GM12878 (cell line): ENCODE measurements at regions not wholly inside any gene's neighbourhood (a gene's known extent, or its start where the extent isn't known, plus 50 kb on each side); places are given as distances from the start of the nearest gene placed in this dataset.

Experiments used
- ATAC-seq: fragments of 200-7000 bp; cut with Tn5 transposase; 3 replicates; pipeline ENCODE4 v1.9.1; 2020; ENCODE audit warnings: mild to moderate bottlenecking, moderate library complexity
- BruUV-seq: library from RNA; stranded (reverse); fragments of 400-500 nt; replicated peaks from 2 replicates; lab custom pipeline; 2021; lab: Mats Ljungman, UMichigan
- CTCF ChIA-PET: fragments of 300-600 bp; sonication (Branson Sonifier 250); formaldehyde crosslinking; extraction: SDS; loops from one replicate; lab custom pipeline; 2021; ENCODE audit warnings: inconsistent platforms; lab: Yijun Ruan, JAX
- POLR2A ChIA-PET: fragments of 350-600 bp; formaldehyde crosslinking; extraction: SDS; loops from one replicate; lab custom pipeline; 2021; ENCODE audit warnings: inconsistent platforms; lab: Charles Lee
- RAD21 ChIA-PET: fragments of 300-600 bp; sonication (Branson Sonifier 250); formaldehyde crosslinking; loops from one replicate; lab custom pipeline; 2023; ENCODE audit warnings: antibody characterized with exemption; ENCODE audit not compliant: unreplicated experiment; lab: Charles Lee
- SMC1A ChIA-PET: fragments of 300-600 bp; sonication (Branson Sonifier 250); formaldehyde crosslinking; loops from one replicate; lab custom pipeline; 2023; ENCODE audit not compliant: unreplicated experiment, uncharacterized antibody; lab: Charles Lee
- DNase-seq: peaks from one replicate; pipeline ENCODE4 v3.0.0-alpha.2; 2011; ENCODE audit warnings: low read depth, low spot score
- FAIRE-seq: peaks from 3 replicates; lab custom pipeline; 2011; peaks lifted over from hg19 to GRCh38; lab: Jason Lieb, UNC
- H2AFZ ChIP-seq: 2 replicates; pipeline ENCODE4 v1.6.0; 2011; ENCODE audit warnings: low read depth, low read length, control low read depth; ENCODE audit not compliant: control insufficient read depth
- H3K27ac ChIP-seq: 2 replicates; pipeline ENCODE4 v1.5.1; 2011; ENCODE audit warnings: control low read depth; ENCODE audit not compliant: control insufficient read depth, insufficient read depth
- H3K27me3 ChIP-seq, 2 experiments: replicated peaks in 1 of 2; 2 replicates each; pipeline versions ENCODE4 v1.6.0 to v1.6.1; 2011; ENCODE audit warnings: low read length in 1 of 2; ENCODE audit not compliant: control insufficient read depth in 2 of 2, insufficient read depth in 2 of 2
- H3K36me3 ChIP-seq, 2 experiments: 2 replicates each; pipeline ENCODE4 v1.5.1; 2011; ENCODE audit warnings: low read length in 1 of 2; ENCODE audit not compliant: control insufficient read depth in 2 of 2, insufficient read depth in 2 of 2
- H3K4me1 ChIP-seq: 2 replicates; pipeline ENCODE4 v1.6.1; 2011; ENCODE audit warnings: mild to moderate bottlenecking, low read length, moderate library complexity, mixed read lengths; ENCODE audit not compliant: control insufficient read depth, insufficient read depth
- H3K4me2 ChIP-seq: 2 replicates; pipeline ENCODE4 v1.6.0; 2011; ENCODE audit warnings: control low read depth; ENCODE audit not compliant: control insufficient read depth, insufficient read depth
- H3K4me3 ChIP-seq: fragments of 200-600 bp; sonication (generic); 2 replicates; pipeline ENCODE4 v1.5.1; 2016
- H3K79me2 ChIP-seq: 2 replicates; pipeline ENCODE4 v1.6.0; 2011; ENCODE audit warnings: low read length; ENCODE audit not compliant: control insufficient read depth, insufficient read depth
- H3K9ac ChIP-seq: 2 replicates; pipeline ENCODE4 v1.8.0; 2011; ENCODE audit warnings: low read length, control low read depth, mixed read lengths; ENCODE audit not compliant: control insufficient read depth, insufficient read depth
- H3K9me3 ChIP-seq: replicated peaks from 3 replicates; pipeline ENCODE4 v1.5.1; 2011; ENCODE audit warnings: mild to moderate bottlenecking, low read length; ENCODE audit not compliant: control insufficient read depth, insufficient read depth
- H4K20me1 ChIP-seq: 2 replicates; pipeline ENCODE4 v1.6.0; 2011; ENCODE audit not compliant: control insufficient read depth, insufficient read depth
- ELK1 ChIP-seq: IDR thresholded peaks from 2 replicates; pipeline ENCODE4 v1.6.1; 2012; ENCODE audit warnings: low read depth, low read length, improper control_type of control experiment
- IRF5 ChIP-seq: fragments of 450-650 bp; IDR thresholded peaks from 2 replicates; pipeline ENCODE4 v1.6.1; 2017; ENCODE audit warnings: borderline replicate concordance
- KAT2A ChIP-seq: conservative IDR thresholded peaks from 2 replicates; pipeline ENCODE4 v1.6.1; 2011; ENCODE audit warnings: low read depth, low read length; ENCODE audit not compliant: control insufficient read depth
- MEF2A ChIP-seq: IDR thresholded peaks from 2 replicates; pipeline ENCODE4 v1.6.1; 2011; ENCODE audit warnings: low read depth, mild to moderate bottlenecking, low read length, moderate library complexity; ENCODE audit not compliant: insufficient read depth
- POLR2AphosphoS2 ChIP-seq: IDR thresholded peaks from 2 replicates; pipeline ENCODE4 v1.6.1; 2011; ENCODE audit warnings: low read depth, mild to moderate bottlenecking, low read length, improper control_type of control experiment, moderate library complexity
- RELA ChIP-seq: fragments of 450-650 bp; IDR thresholded peaks from 2 replicates; pipeline ENCODE4 v1.8.0; 2014; ENCODE audit warnings: borderline replicate concordance; ENCODE audit not compliant: partially characterized antibody
- SMAD5 ChIP-seq: IDR thresholded peaks from 2 replicates; pipeline ENCODE4 v1.6.1; 2016; ENCODE audit warnings: antibody characterized with exemption, low read depth
- STAT1 ChIP-seq: fragments of 450-650 bp; conservative IDR thresholded peaks from 2 replicates; pipeline ENCODE4 v1.6.1; 2014; ENCODE audit warnings: antibody characterized with exemption, mild to moderate bottlenecking
- SUPT20H ChIP-seq: IDR thresholded peaks from 2 replicates; pipeline ENCODE4 v1.6.1; 2011; ENCODE audit warnings: low read depth, mild to moderate bottlenecking, low read length, moderate library complexity, borderline replicate concordance; ENCODE audit not compliant: control insufficient read depth
- WGBS: methylation state at CpG from one replicate; pipeline ENCODE4 v1.1.6; 2016; ENCODE audit warnings: low lambda C conversion rate; ENCODE audit not compliant: insufficient replicate concordance, insufficient coverage; ENCODE audit errors: missing lambda C conversion rate; 5-methylcytosine and 5-hydroxymethylcytosine counted together
- in situ Hi-C: fragments of 300-500 bp; cut with MboI; formaldehyde crosslinking; loops from 9 replicates; pipeline ENCODE4 v1.14.3; 2018; ENCODE audit warnings: mixed read lengths
- intact Hi-C: fragments of 100-400 bp; cut with micrococcal nuclease; formaldehyde crosslinking; loops from one replicate; pipeline ENCODE4 v1.14.2; 2022; ENCODE audit not compliant: unreplicated experiment

GRCh38 chr10:31170636-31171035 is 139.0 kb upstream of the ZNF438 start:
- H3K27me3 ChIP-seq: no peaks in the 10 kb centered on the region
- SMC1A ChIA-PET: no interaction called here
- H3K27ac ChIP-seq: no peak overlapping the region
- no peaks in the 10 kb centered on the region for H3K79me2 ChIP-seq
- ATAC-seq (no peak), FAIRE-seq (no peak), DNase-seq (no peak)
- in situ Hi-C loops: no loop called here
- no peak overlapping the region for H2AFZ ChIP-seq
- 52% methylated on average over 4 of the region's 4 CpGs for WGBS
- BruUV-seq: no TSS peak
- no peak overlapping the region for H3K4me3 ChIP-seq
- no peaks in the 10 kb centered on the region for H4K20me1 ChIP-seq
- POLR2A ChIA-PET: no interaction called here
- TF ChIP-seq ELK1 (no peak), SUPT20H (no peak), MEF2A (no peak), KAT2A (no peak), IRF5 (no peak), POLR2AphosphoS2 (no peak), RELA (no peak), STAT1 (no peak), SMAD5 (no peak)
- H3K4me1 ChIP-seq: no peaks in the 10 kb centered on the region
- no peak overlapping the region for H3K4me2 ChIP-seq
- RAD21 ChIA-PET: no interaction called here
- CTCF ChIA-PET: interaction anchor here (1.3 kb wide), 1 partner anchor 18 kb away, joined by 3 read pairs; no protein-coding TSS in a partner anchor
- intact Hi-C loops: no loop called here
- no peaks in the 10 kb centered on the region for H3K36me3 ChIP-seq
- H3K9ac ChIP-seq: no peak overlapping the region
- no peaks in the 10 kb centered on the region; the same call in 2 of the 3 replicates for H3K9me3 ChIP-seq
